Omental fat pad (tissue), 3 donors: ENCODE measurements at regions not wholly inside any gene's neighbourhood (a gene's known extent, or its start where the extent isn't known, plus 50 kb on each side); places are given as distances from the start of the nearest gene placed in this dataset.

Source experiments
- ATAC-seq: fragments of 150-250 bp; one replicate; pipeline ENCODE4 v1.9.1; 2016; ENCODE audit warnings: mild to moderate bottlenecking, moderate library complexity; ENCODE audit not compliant: low FRiP score
- DNase-seq: peaks from one replicate; pipeline ENCODE4 v3.0.0-alpha.2; 2019; ENCODE audit warnings: low spot score
- TF ChIP-seq, protein P1 (sequence below), 3 donors: fragments of 450-650 bp; IDR thresholded peaks; one replicate each; pipeline ENCODE4 v1.5.1; 2016 to 2017; ENCODE audit warnings: antibody characterized with exemption in 3 of 3, mild to moderate bottlenecking in 3 of 3, moderate library complexity in 2 of 3

DNA sequence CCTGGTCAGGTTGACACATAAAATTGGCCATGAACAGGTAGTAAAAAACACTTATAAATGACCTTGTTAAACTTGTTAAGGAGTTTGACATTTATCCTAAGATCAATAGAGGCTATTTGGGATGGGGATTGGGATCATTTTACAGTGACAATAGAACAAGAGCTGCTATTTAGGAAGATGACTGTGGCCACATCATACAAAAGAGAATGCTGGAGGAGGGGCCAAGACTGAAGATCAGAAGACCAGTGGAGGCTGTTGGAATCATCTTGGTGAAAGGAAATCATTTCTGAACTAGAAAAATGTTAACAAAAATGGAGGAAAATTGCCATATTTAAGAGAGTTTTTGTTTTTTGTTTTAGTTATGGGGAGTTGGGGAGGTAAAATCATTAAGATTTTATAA, 304.8 kb upstream of the TLE4 start:
- DNase-seq (no peak), ATAC-seq (no peak)
- TF ChIP-seq, protein P1, sequence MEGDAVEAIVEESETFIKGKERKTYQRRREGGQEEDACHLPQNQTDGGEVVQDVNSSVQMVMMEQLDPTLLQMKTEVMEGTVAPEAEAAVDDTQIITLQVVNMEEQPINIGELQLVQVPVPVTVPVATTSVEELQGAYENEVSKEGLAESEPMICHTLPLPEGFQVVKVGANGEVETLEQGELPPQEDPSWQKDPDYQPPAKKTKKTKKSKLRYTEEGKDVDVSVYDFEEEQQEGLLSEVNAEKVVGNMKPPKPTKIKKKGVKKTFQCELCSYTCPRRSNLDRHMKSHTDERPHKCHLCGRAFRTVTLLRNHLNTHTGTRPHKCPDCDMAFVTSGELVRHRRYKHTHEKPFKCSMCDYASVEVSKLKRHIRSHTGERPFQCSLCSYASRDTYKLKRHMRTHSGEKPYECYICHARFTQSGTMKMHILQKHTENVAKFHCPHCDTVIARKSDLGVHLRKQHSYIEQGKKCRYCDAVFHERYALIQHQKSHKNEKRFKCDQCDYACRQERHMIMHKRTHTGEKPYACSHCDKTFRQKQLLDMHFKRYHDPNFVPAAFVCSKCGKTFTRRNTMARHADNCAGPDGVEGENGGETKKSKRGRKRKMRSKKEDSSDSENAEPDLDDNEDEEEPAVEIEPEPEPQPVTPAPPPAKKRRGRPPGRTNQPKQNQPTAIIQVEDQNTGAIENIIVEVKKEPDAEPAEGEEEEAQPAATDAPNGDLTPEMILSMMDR (IDR thresholded peaks at IDR 0.05) = no peak

DNA sequence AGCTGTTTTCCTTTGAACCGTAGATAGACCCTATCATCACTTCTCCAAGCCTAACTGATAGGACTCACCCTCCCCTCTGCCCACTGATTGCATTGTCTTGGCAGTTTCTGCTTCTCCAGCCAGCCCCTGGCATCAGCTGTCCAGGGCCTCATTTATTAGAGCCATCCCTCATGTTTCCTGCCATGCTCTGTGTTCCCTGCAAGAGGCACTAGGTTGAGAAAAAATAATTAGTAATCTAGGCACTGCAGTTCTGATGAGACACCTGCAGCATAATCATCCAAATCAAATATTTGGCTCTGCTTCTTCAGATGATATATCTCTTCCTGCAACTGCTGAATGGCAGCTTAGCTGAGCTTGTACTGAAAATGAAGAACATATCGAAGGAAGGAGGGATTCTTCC, 303.0 kb upstream of the TLE4 start:
- DNase-seq (no peak), ATAC-seq (no peak)
- TF ChIP-seq, protein P1 (IDR thresholded peaks at IDR 0.05) = no peak

DNA sequence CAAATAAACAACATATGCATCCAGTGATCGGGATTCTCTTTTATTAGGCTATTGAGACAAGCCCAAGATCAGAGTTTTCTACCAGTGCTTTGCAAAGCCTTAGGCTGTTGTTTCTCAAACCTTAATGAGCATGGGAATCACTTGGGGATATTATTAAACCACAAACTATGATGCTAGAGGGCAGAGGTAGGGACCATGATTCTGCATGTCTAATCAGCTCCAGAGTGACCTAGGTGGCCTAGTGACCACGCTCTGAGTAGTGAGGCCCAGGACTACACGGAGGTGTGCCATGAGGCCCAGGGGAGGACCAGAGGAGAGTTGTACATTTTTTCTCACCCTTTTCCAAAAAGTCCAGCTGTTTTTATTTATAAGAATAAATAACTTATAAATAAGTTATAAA, 298.5 kb upstream of the TLE4 start:
- DNase-seq = no peak
- TF ChIP-seq, protein P1 (IDR thresholded peaks at IDR 0.05) = no peak
- ATAC-seq = no peak

DNA sequence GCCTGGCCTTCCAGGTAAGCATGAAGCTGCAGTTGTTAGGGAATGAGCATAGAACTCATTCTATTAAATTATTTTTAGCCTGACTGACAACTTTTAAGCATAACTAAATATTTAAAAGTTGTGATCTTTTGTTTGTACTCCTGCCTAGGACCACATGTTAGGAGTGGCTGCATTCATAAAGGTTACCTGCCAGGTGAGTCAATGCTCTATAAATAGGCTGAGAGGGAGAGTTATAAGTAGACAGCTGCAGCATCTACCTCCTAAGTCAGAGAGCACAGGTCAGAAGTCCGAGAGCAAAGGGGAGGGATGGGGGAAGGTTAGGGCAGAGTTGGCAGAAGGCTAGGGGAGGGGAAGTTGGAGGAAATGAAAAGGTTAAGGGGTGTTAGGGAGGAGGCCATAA, 292.4 kb upstream of the TLE4 start:
- ATAC-seq (no peak), DNase-seq (no peak)
- TF ChIP-seq, protein P1 (IDR thresholded peaks at IDR 0.05) = no peak

DNA sequence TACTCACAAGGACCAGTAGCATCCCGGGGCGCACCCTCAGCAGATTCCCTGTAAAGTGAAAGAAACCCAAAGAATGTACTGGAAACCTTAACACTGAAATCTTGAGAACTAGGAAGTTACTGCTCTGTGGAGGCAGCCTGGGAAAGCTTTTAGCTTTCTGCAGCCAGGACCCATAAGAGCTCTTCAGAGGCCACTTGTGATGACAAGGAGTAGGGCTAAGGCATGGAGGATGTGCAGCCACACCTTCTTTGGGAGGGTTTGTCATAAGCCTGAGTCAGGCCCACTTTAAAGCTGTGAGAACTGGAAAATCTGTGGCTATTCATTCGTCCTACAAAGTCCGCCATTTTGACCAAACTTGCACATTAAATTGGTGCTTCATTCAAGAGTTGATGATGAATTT, 291.1 kb upstream of the TLE4 start:
- TF ChIP-seq, protein P1 (IDR thresholded peaks at IDR 0.05) = no peak

DNA sequence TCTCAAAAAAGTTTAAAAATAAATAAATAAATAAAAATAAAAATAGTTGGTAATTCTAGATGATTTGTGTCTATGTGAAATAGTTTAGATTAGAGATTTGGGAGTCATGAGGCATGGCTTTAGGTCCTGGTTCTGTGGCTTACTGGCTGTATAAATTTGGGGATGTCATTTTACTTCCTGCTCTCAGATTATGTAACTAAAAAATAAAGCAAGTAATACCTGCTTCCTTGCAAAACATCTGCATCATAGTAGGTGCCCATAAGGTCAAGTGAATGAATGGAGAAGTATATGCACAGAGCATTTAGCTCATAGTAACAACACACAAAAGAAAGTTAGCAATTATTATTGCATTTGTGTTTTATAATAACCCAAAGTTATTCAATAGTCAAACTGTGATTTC, 287.7 kb upstream of the TLE4 start:
- no peak for ATAC-seq
- TF ChIP-seq, protein P1 (IDR thresholded peaks at IDR 0.05) = no peak
- DNase-seq = no peak

More for the DNA sequence above, 291.1 kb upstream of the TLE4 start:
- ATAC-seq = no peak
- DNase-seq = no peak

DNA sequence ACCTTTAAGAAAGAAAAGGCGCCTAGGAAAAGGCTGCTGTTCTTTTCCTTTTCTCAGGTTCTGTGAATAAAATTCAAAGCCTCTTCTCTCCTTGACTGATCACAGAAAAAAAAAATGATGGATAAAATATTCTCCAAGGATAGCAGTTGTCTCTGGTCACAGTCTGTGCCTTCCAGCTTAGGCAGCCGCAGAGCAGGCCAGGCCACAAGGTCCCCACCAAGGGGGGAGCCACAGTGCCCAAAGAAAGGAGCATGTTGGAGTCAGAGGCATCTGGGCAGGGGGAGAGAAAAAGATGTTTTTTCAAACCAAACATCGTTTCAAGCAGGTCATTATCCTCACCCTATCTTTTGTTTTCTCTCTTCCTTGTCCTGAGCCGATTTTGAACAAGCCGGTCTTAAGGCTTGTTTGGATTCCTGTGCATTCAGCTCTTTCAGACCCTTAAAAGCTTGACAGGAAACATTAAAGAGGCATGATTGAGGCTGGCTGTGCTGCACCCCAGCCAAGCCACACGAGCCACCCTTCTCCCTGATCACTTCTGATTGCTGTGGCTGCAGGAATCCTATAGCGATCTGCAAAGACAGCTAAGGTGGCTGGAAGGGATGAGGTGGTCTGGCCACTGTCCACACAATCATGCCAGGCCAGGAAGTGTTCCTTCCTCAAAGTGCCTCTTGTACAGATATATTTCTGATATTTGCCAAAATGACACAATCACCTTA, 284.6 kb upstream of the TLE4 start:
- TF ChIP-seq, protein P1 (IDR thresholded peaks at IDR 0.05) = no peak
- ATAC-seq (no peak), DNase-seq (no peak)
